ENCODE measurements at regions not wholly inside any gene's neighbourhood (a gene's known extent, or its start where the extent isn't known, plus 50 kb on each side); places are given as distances from the start of the nearest gene placed in this dataset.
A peak's percentile ranks its signal among the peaks of the same experiment; 100 is the strongest.

DNA sequence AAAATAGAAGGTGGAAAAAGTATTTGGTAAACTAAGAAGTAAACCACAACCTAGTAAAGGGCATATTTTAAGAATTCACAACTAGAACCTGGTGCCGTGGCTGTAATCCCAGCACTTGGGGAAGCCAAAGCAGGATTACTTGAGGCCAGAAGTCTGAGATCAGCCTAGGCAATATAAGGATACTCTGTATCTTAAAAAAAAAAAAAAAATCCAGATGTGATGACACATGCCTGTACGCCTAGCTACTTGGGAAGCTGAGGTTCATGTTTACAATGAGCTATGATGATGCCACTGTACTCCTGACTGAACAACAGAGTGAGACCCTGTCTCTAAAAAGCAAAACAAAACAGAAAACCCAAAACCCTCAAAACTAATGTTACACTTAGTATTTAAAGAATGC lies 156.5 kb upstream of the XIST start:
- FAIRE-seq: no peak
- peaks cover 3% of the 10 kb centered on the region for H3K36me3 ChIP-seq (ENCODE audit: insufficient read depth, low read length)

DNA sequence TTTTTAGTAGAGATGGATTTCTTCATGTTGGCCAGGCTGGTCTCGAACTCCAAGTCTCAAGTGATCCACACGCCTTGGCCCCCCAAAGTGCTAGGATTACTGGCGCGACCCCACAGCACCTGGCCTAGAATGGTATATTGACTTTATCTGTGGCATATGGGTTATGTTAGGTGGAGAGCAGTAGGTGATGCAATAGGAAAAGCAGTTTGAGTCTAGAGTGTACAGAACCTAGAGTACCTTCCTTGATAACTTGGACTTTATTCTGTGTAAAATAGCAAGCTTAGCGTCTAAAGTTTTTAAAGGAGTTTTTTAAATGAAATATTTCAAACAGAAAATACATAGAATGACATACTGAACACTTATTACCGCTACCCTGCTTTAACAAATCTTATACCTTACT lies 139.5 kb upstream of the XIST start:
- no peaks in the 10 kb centered on the region for H3K36me3 ChIP-seq (ENCODE audit: insufficient read depth, low read length)
- no peaks in the 10 kb centered on the region for H3K27me3 Mint-ChIP-seq (ENCODE audit: low read depth, unreplicated experiment)
- H3K36me3 Mint-ChIP-seq (ENCODE audit: low read depth, unreplicated experiment): peaks cover 7% of the 10 kb centered on the region
- H3K4me3 ChIP-seq (ENCODE audit: insufficient read depth, low read depth, low read length): no peak overlapping the region
- H3K9me3 Mint-ChIP-seq (ENCODE audit: unreplicated experiment): no peaks in the 10 kb centered on the region
- H3K4me1 Mint-ChIP-seq (ENCODE audit: low read depth, unreplicated experiment): peaks cover 3% of the 10 kb centered on the region
- H3K4me1 ChIP-seq (ENCODE audit: insufficient read depth, low read length): no peaks in the 10 kb centered on the region
- TF ChIP-seq, protein P1, sequence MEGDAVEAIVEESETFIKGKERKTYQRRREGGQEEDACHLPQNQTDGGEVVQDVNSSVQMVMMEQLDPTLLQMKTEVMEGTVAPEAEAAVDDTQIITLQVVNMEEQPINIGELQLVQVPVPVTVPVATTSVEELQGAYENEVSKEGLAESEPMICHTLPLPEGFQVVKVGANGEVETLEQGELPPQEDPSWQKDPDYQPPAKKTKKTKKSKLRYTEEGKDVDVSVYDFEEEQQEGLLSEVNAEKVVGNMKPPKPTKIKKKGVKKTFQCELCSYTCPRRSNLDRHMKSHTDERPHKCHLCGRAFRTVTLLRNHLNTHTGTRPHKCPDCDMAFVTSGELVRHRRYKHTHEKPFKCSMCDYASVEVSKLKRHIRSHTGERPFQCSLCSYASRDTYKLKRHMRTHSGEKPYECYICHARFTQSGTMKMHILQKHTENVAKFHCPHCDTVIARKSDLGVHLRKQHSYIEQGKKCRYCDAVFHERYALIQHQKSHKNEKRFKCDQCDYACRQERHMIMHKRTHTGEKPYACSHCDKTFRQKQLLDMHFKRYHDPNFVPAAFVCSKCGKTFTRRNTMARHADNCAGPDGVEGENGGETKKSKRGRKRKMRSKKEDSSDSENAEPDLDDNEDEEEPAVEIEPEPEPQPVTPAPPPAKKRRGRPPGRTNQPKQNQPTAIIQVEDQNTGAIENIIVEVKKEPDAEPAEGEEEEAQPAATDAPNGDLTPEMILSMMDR (IDR thresholded peaks at IDR 0.05; ENCODE audit: insufficient read depth, low read depth, low read length): no peak
- TF ChIP-seq EZH2 (IDR thresholded peaks at IDR 0.05; ENCODE audit: insufficient read depth, low read length): no peak
- no peak overlapping the region for H3K4me3 Mint-ChIP-seq (ENCODE audit: unreplicated experiment)
- H3K4me2 ChIP-seq (ENCODE audit: low read length): no peak overlapping the region
- H3K27ac ChIP-seq (ENCODE audit: low read depth, low read length): no peak overlapping the region
- H3K27ac Mint-ChIP-seq (ENCODE audit: unreplicated experiment): no peak overlapping the region
- no peaks in the 10 kb centered on the region for H3K9me3 ChIP-seq (ENCODE audit: insufficient read depth, low read depth, low read length)
- H3K79me2 ChIP-seq (ENCODE audit: insufficient read depth, low read length): peaks cover 3% of the 10 kb centered on the region
- no peak overlapping the region for H3K9ac ChIP-seq (ENCODE audit: low read length)
- no peaks in the 10 kb centered on the region for H4K20me1 ChIP-seq (ENCODE audit: insufficient read depth, low read length)
- FAIRE-seq (no peak), DNase-seq (ENCODE audit: low read depth) (no peak)
- no peak overlapping the region for H2AFZ ChIP-seq (ENCODE audit: low read depth, low read length)
- no peaks in the 10 kb centered on the region for H3K27me3 ChIP-seq (ENCODE audit: insufficient read depth, low read length)

More for the DNA sequence above, 156.5 kb upstream of the XIST start:
- no peaks in the 10 kb centered on the region for H3K27me3 Mint-ChIP-seq (ENCODE audit: low read depth, unreplicated experiment)
- Histone ChIP-seq H3K9ac (ENCODE audit: low read length) (no peak overlapping the region), H3K9me3 (ENCODE audit: insufficient read depth, low read depth, low read length) (no peaks in the 10 kb centered on the region), H4K20me1 (ENCODE audit: insufficient read depth, low read length) (no peaks in the 10 kb centered on the region), H3K27ac (ENCODE audit: low read depth, low read length) (no peak overlapping the region), H3K4me2 (ENCODE audit: low read length) (no peak overlapping the region), H3K4me3 (ENCODE audit: insufficient read depth, low read depth, low read length) (no peak overlapping the region), H3K4me1 (ENCODE audit: insufficient read depth, low read length) (no peaks in the 10 kb centered on the region), H3K79me2 (ENCODE audit: insufficient read depth, low read length) (no peaks in the 10 kb centered on the region), H3K27me3 (ENCODE audit: insufficient read depth, low read length) (no peaks in the 10 kb centered on the region), H2AFZ (ENCODE audit: low read depth, low read length) (no peak overlapping the region)
- no peaks in the 10 kb centered on the region for H3K4me1 Mint-ChIP-seq (ENCODE audit: low read depth, unreplicated experiment)
- TF ChIP-seq EZH2 (IDR thresholded peaks at IDR 0.05; ENCODE audit: insufficient read depth, low read length): no peak
- TF ChIP-seq, protein P1 (IDR thresholded peaks at IDR 0.05; ENCODE audit: insufficient read depth, low read depth, low read length): no peak
- peak; percentile 6 for DNase-seq (ENCODE audit: low read depth)
- H3K4me3 Mint-ChIP-seq (ENCODE audit: unreplicated experiment): no peak overlapping the region
- no peak overlapping the region for H3K27ac Mint-ChIP-seq (ENCODE audit: unreplicated experiment)
- no peaks in the 10 kb centered on the region for H3K36me3 Mint-ChIP-seq (ENCODE audit: low read depth, unreplicated experiment)
- H3K9me3 Mint-ChIP-seq (ENCODE audit: unreplicated experiment): no peaks in the 10 kb centered on the region

DNA sequence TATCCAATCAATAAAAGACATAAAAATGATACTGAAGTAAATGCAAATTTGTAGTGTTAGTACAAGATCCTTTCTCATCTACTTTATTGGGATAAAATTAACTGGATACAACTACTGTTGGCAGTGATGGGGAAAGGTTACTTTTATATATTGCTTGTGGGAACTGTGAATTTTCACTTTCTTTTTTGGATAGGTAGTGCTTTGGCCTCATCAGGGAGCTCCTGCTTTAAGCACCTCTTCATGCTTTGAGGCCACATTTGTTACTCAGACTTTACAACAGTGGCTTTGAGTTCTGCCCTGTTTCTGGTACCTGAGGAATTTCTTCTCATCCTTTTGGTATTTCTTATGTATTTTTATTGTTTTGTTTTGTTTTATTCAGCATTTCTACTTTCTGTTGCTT lies 134.7 kb upstream of the XIST start:
- H3K36me3 Mint-ChIP-seq (ENCODE audit: low read depth, unreplicated experiment): no peaks in the 10 kb centered on the region
- H3K4me2 ChIP-seq (ENCODE audit: low read length): no peak overlapping the region
- no peaks in the 10 kb centered on the region for H3K9me3 Mint-ChIP-seq (ENCODE audit: unreplicated experiment)
- TF ChIP-seq, protein P1 (IDR thresholded peaks at IDR 0.05; ENCODE audit: insufficient read depth, low read depth, low read length): no peak
- no peak for TF ChIP-seq EZH2 (IDR thresholded peaks at IDR 0.05; ENCODE audit: insufficient read depth, low read length)
- peaks cover 3% of the 10 kb centered on the region for H3K4me1 Mint-ChIP-seq (ENCODE audit: low read depth, unreplicated experiment)
- DNase-seq (ENCODE audit: low read depth): no peak
- no peaks in the 10 kb centered on the region for H3K4me1 ChIP-seq (ENCODE audit: insufficient read depth, low read length)
- FAIRE-seq: peak; percentile 64
- H3K27me3 Mint-ChIP-seq (ENCODE audit: low read depth, unreplicated experiment): no peaks in the 10 kb centered on the region
- no peak overlapping the region for H3K27ac ChIP-seq (ENCODE audit: low read depth, low read length)
- no peaks in the 10 kb centered on the region for H3K9me3 ChIP-seq (ENCODE audit: insufficient read depth, low read depth, low read length)
- H3K79me2 ChIP-seq (ENCODE audit: insufficient read depth, low read length): peaks cover 28% of the 10 kb centered on the region
- no peaks in the 10 kb centered on the region for H3K36me3 ChIP-seq (ENCODE audit: insufficient read depth, low read length)
- no peak overlapping the region for H2AFZ ChIP-seq (ENCODE audit: low read depth, low read length)
- H3K27me3 ChIP-seq (ENCODE audit: insufficient read depth, low read length): no peaks in the 10 kb centered on the region
- no peak overlapping the region for H3K9ac ChIP-seq (ENCODE audit: low read length)
- H3K4me3 Mint-ChIP-seq (ENCODE audit: unreplicated experiment): no peak overlapping the region
- no peaks in the 10 kb centered on the region for H4K20me1 ChIP-seq (ENCODE audit: insufficient read depth, low read length)
- no peak overlapping the region for H3K4me3 ChIP-seq (ENCODE audit: insufficient read depth, low read depth, low read length)
- H3K27ac Mint-ChIP-seq (ENCODE audit: unreplicated experiment): no peak overlapping the region
